Mesothelial cell of epicardium (in vitro differentiated cells): ENCODE measurements at regions not wholly inside any gene's neighbourhood (a gene's known extent, or its start where the extent isn't known, plus 50 kb on each side); places are given as distances from the start of the nearest gene placed in this dataset.

Source experiments
- DNase-seq, 2 experiments: peaks; one replicate each; pipeline ENCODE4 v3.0.0; 2021; ENCODE audit warnings: low spot score in 2 of 2; ENCODE audit not compliant: unreplicated experiment in 2 of 2
- H3K27ac Mint-ChIP-seq: 2 replicates; pipeline ENCODE4 v1.8.0; 2021; ENCODE audit warnings: mixed read lengths
- H3K27me3 Mint-ChIP-seq: 2 replicates; pipeline ENCODE4 v1.8.0; 2021; ENCODE audit warnings: low read depth, mixed read lengths
- H3K36me3 Mint-ChIP-seq: 2 replicates; pipeline ENCODE4 v1.8.0; 2021; ENCODE audit warnings: mixed read lengths
- H3K4me1 Mint-ChIP-seq: 2 replicates; pipeline ENCODE4 v1.8.0; 2021; ENCODE audit warnings: mixed read lengths
- H3K4me3 Mint-ChIP-seq: 2 replicates; pipeline ENCODE4 v1.8.0; 2021; ENCODE audit warnings: mild to moderate bottlenecking, moderate library complexity, mixed read lengths
- H3K9me3 Mint-ChIP-seq: 2 replicates; pipeline ENCODE4 v1.8.0; 2021; ENCODE audit warnings: mixed read lengths
- CTCF ChIP-seq: fragments of 200-600 bp; sonication (generic); IDR thresholded peaks from one replicate; pipeline ENCODE4 v1.5.0; 2021; ENCODE audit warnings: antibody characterized with exemption; ENCODE audit not compliant: unreplicated experiment

- TF ChIP-seq CTCF: no peak
- Mint-ChIP-seq H3K27me3 (no peaks in the 10 kb centered on the region), H3K27ac (no peak overlapping the region), H3K4me3 (no peak overlapping the region), H3K36me3 (no peaks in the 10 kb centered on the region), H3K9me3 (no peaks in the 10 kb centered on the region), H3K4me1 (no peaks in the 10 kb centered on the region)
- no peak for DNase-seq
Measured at GRCh38 chr2:36147670-36148390, 207.7 kb upstream of the CRIM1 start.

GRCh38 chr2:36146765-36147164, 208.8 kb upstream of the CRIM1 start:
- Mint-ChIP-seq H3K4me3 (no peak overlapping the region), H3K36me3 (no peaks in the 10 kb centered on the region), H3K4me1 (no peaks in the 10 kb centered on the region), H3K27me3 (no peaks in the 10 kb centered on the region), H3K9me3 (no peaks in the 10 kb centered on the region), H3K27ac (no peak overlapping the region)
- no peak for DNase-seq
- no peak for TF ChIP-seq CTCF

- no peaks in the 10 kb centered on the region for H3K36me3 Mint-ChIP-seq
- H3K27me3 Mint-ChIP-seq: no peaks in the 10 kb centered on the region
- H3K4me3 Mint-ChIP-seq: no peak overlapping the region
- H3K27ac Mint-ChIP-seq: no peak overlapping the region
- H3K4me1 Mint-ChIP-seq: no peaks in the 10 kb centered on the region
- H3K9me3 Mint-ChIP-seq: no peaks in the 10 kb centered on the region
- TF ChIP-seq CTCF: no peak
- no peak for DNase-seq
Measured at GRCh38 chr2:36140391-36140790, 215.2 kb upstream of the CRIM1 start.

GRCh38 chr2:36137612-36138011, 218.0 kb upstream of the CRIM1 start:
- no peak for TF ChIP-seq CTCF
- H3K27me3 Mint-ChIP-seq: no peaks in the 10 kb centered on the region
- no peaks in the 10 kb centered on the region for H3K36me3 Mint-ChIP-seq
- no peak overlapping the region for H3K27ac Mint-ChIP-seq
- no peak for DNase-seq
- H3K4me3 Mint-ChIP-seq: no peak overlapping the region
- H3K9me3 Mint-ChIP-seq: no peaks in the 10 kb centered on the region
- H3K4me1 Mint-ChIP-seq: no peaks in the 10 kb centered on the region

GRCh38 chr2:36134281-36134680, 221.3 kb upstream of the CRIM1 start:
- TF ChIP-seq CTCF: no peak

More at GRCh38 chr2:36134281-36134680, 221.3 kb upstream of the CRIM1 start:
- Mint-ChIP-seq H3K27me3 (no peaks in the 10 kb centered on the region), H3K4me1 (peaks cover 7% of the 10 kb centered on the region), H3K4me3 (no peak overlapping the region), H3K9me3 (no peaks in the 10 kb centered on the region), H3K36me3 (no peaks in the 10 kb centered on the region), H3K27ac (no peak overlapping the region)
- DNase-seq: no peak
